OCI-LY7 (cell line): ENCODE measurements at regions not wholly inside any gene's neighbourhood (a gene's known extent, or its start where the extent isn't known, plus 50 kb on each side); places are given as distances from the start of the nearest gene placed in this dataset.
"Not testable (repeated sequence)": the region's sequence is repeated elsewhere in the genome, so short reads cannot be mapped to it uniquely, and the experiment has no call there.

Source experiments
- BruUV-seq: library from RNA; stranded (reverse); fragments of 400-500 nt; replicated peaks from 2 replicates; lab custom pipeline; 2021; lab: Mats Ljungman, UMichigan
- CTCF ChIA-PET: fragments of 300-600 bp; sonication (Branson Sonifier 250); formaldehyde crosslinking; loops from one replicate; lab custom pipeline; 2022; ENCODE audit warnings: antibody characterized with exemption; ENCODE audit not compliant: unreplicated experiment; lab: Charles Lee
- POLR2A ChIA-PET: fragments of 300-600 bp; sonication (Branson Sonifier 250); formaldehyde crosslinking; loops from one replicate; lab custom pipeline; 2022; ENCODE audit warnings: antibody characterized with exemption; lab: Charles Lee
- DNase-seq: peaks from one replicate; pipeline ENCODE4 v3.0.0-alpha.2; 2015; ENCODE audit warnings: low spot score
- H2AFZ ChIP-seq: fragments of 200-600 bp; sonication (generic), shearing (Covaris generic); 2 replicates; pipeline ENCODE4 v1.6.1; 2014; ENCODE audit warnings: mild to moderate bottlenecking, antibody characterized with exemption, low read length, moderate library complexity
- H3K27ac ChIP-seq: fragments of 200-600 bp; sonication (generic); 2 replicates; pipeline ENCODE4 v1.5.1; 2014; ENCODE audit warnings: mixed run types, low read depth, mild to moderate bottlenecking, moderate library complexity, low read length, inconsistent platforms; ENCODE audit not compliant: poor library complexity, severe bottlenecking
- H3K36me3 ChIP-seq: fragments of 200-600 bp; sonication (generic); 2 replicates; pipeline ENCODE4 v1.6.1; 2014; ENCODE audit warnings: mild to moderate bottlenecking, antibody characterized with exemption, low read length, moderate library complexity, mixed read lengths; ENCODE audit not compliant: insufficient read depth
- H3K4me1 ChIP-seq: fragments of 200-600 bp; sonication (generic); 2 replicates; pipeline ENCODE4 v1.5.1; 2014; ENCODE audit warnings: mild to moderate bottlenecking, low read length; ENCODE audit not compliant: insufficient read depth, poor library complexity, severe bottlenecking
- H3K4me2 ChIP-seq: fragments of 200-600 bp; sonication (generic); 2 replicates; pipeline ENCODE4 v1.6.1; 2014; ENCODE audit warnings: mild to moderate bottlenecking, low read length
- H3K4me3 ChIP-seq: fragments of 200-600 bp; sonication (generic); 2 replicates; pipeline ENCODE4 v1.5.1; 2014; ENCODE audit warnings: mild to moderate bottlenecking, low read depth, low read length; ENCODE audit not compliant: poor library complexity, severe bottlenecking
- H3K79me2 ChIP-seq: fragments of 200-600 bp; sonication (generic); 2 replicates; pipeline ENCODE4 v1.6.1; 2016; ENCODE audit warnings: low read depth, mild to moderate bottlenecking, low read length, moderate library complexity, mixed read lengths; ENCODE audit not compliant: insufficient read depth
- H3K9me2 ChIP-seq: fragments of 200-600 bp; sonication (generic); 2 replicates; pipeline ENCODE4 v1.6.1; 2016; ENCODE audit warnings: mild to moderate bottlenecking, low read length, mixed read lengths; ENCODE audit not compliant: insufficient read depth
- H3K9me3 ChIP-seq: fragments of 200-600 bp; sonication (generic); 2 replicates; pipeline ENCODE4 v1.6.1; 2014; ENCODE audit warnings: mild to moderate bottlenecking, mixed run types, low read length, mixed read lengths
- H4K20me1 ChIP-seq: fragments of 200-600 bp; sonication (generic); 2 replicates; pipeline ENCODE4 v1.6.1; 2014; ENCODE audit warnings: mild to moderate bottlenecking, antibody characterized with exemption, low read length, moderate library complexity, mixed read lengths; ENCODE audit not compliant: insufficient read depth
- CTCF ChIP-seq: fragments of 200-600 bp; sonication (generic); conservative IDR thresholded peaks from 2 replicates; pipeline ENCODE4 v1.5.1; 2014; ENCODE audit warnings: mild to moderate bottlenecking, antibody characterized with exemption, low read length, moderate library complexity, mixed read lengths
- EZH2phosphoT487 ChIP-seq: fragments of 200-600 bp; sonication (generic); IDR thresholded peaks from 2 replicates; pipeline ENCODE4 v1.6.1; 2018; ENCODE audit warnings: low read depth, borderline replicate concordance, mild to moderate bottlenecking, mixed run types, antibody characterized with exemption, low read length, moderate library complexity, mixed read lengths
- intact Hi-C: fragments of 100-400 bp; cut with micrococcal nuclease; formaldehyde crosslinking; loops from one replicate; pipeline ENCODE4 v1.10.0; 2022; ENCODE audit not compliant: unreplicated experiment

DNA sequence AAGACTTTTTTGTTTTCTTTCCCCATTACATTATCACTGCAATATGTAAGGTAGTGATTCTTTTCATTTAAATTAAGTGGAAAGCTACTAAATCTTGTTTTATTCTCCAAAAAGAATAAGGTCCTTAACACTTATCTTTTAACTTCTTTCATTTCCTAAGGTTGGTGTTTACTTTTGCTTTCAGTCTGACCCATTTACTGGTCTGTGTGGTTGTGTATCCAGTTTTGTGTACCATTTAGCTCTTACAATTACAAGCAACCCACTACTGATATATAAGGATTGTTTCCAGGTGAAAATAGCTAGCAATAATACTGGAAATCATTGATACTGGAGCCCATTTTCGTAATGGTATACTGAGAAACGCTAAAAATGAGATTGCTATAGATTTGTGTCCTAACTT lies 123.1 kb upstream of the CXorf66 start:
- no peaks in the 10 kb centered on the region for H3K36me3 ChIP-seq
- H3K4me2 ChIP-seq, result no peak overlapping the region
- no peaks in the 10 kb centered on the region for H4K20me1 ChIP-seq
- H3K79me2 ChIP-seq, result no peaks in the 10 kb centered on the region
- no peak overlapping the region for H2AFZ ChIP-seq
- H3K4me1 ChIP-seq, result no peaks in the 10 kb centered on the region
- H3K9me2 ChIP-seq, result no peaks in the 10 kb centered on the region
- intact Hi-C loops, result no loop called here
- H3K4me3 ChIP-seq, result no peak overlapping the region
- ChIA-PET POLR2A (no interaction called here), CTCF (no interaction called here)
- H3K9me3 ChIP-seq, result no peaks in the 10 kb centered on the region
- TF ChIP-seq EZH2phosphoT487 (no peak), CTCF (no peak)
- DNase-seq, result no peak
- no TSS peak for BruUV-seq
- H3K27ac ChIP-seq, result no peak overlapping the region

DNA sequence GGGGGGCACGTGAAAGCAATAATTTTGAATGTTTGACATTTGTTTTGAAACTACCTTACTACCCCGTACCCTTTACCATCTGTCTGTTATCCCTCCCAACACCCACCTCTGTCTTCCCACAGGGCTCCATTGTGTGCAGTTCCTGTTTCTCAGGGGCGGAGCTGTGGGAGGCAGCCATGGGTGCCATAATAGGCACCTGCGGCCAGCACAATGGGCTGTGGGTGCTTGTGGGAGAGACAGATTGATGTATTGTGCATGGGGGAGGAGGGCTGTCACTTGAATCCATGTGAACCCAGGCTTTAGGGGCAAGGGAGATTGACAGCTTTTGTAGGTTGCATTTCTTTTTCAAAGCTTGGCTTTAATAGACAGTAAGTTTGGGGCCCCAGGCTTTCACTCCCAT lies 122.6 kb upstream of the CXorf66 start:
- POLR2A ChIA-PET, result no interaction called here
- TF ChIP-seq EZH2phosphoT487 (no peak), CTCF (no peak)

DNA sequence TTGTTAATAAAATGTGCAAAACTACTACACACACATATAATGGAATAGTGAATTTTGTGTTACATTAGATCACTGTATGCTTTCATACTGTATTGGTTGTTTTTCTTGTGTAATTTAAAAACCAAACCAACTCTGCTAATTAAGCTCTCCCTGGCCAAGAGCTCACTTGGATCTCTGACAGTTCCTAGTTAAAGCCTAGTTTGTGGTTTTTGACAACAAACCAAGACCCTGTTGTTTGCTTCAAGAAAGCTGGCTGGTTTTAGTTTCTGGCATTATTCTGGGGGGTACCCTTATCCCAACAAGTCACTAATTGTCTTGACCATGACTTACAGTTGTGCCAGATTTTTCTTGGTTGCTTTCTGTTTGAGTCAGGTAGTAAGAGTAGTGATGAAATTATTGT lies 121.4 kb upstream of the CXorf66 start:
- intact Hi-C loops, result no loop called here

More for the DNA sequence above, 122.6 kb upstream of the CXorf66 start:
- no peak for DNase-seq
- Histone ChIP-seq H4K20me1 (no peaks in the 10 kb centered on the region), H2AFZ (no peak overlapping the region), H3K4me2 (no peak overlapping the region), H3K27ac (no peak overlapping the region), H3K9me3 (no peaks in the 10 kb centered on the region), H3K36me3 (no peaks in the 10 kb centered on the region), H3K4me1 (no peaks in the 10 kb centered on the region), H3K79me2 (no peaks in the 10 kb centered on the region), H3K4me3 (no peak overlapping the region), H3K9me2 (no peaks in the 10 kb centered on the region)
- CTCF ChIA-PET, result no interaction called here
- intact Hi-C loops, result no loop called here
- no TSS peak for BruUV-seq

GRCh38 chrX:140074851-140075250 lies 109.5 kb upstream of the CXorf66 start:
- POLR2A ChIA-PET, H3K9me3 ChIP-seq, H3K79me2 ChIP-seq, DNase-seq, H3K4me3 ChIP-seq, H4K20me1 ChIP-seq, BruUV-seq, H2AFZ ChIP-seq, CTCF ChIA-PET, H3K4me1 ChIP-seq, H3K27ac ChIP-seq, H3K9me2 ChIP-seq, H3K36me3 ChIP-seq, H3K4me2 ChIP-seq: not testable (repeated sequence)
- intact Hi-C loops, result loop anchor here (5.0 kb wide), 1 partner anchor 62 kb away; no protein-coding TSS in a partner anchor

More for the DNA sequence above, 121.4 kb upstream of the CXorf66 start:
- no peaks in the 10 kb centered on the region for H4K20me1 ChIP-seq
- no TSS peak for BruUV-seq
- no peak for DNase-seq
- H2AFZ ChIP-seq, result no peak overlapping the region
- H3K4me2 ChIP-seq, result no peak overlapping the region
- H3K9me2 ChIP-seq, result no peaks in the 10 kb centered on the region
- TF ChIP-seq CTCF (no peak), EZH2phosphoT487 (no peak)
- CTCF ChIA-PET, result no interaction called here
- no peaks in the 10 kb centered on the region for H3K4me1 ChIP-seq
- no peak overlapping the region for H3K27ac ChIP-seq
- no peaks in the 10 kb centered on the region for H3K79me2 ChIP-seq
- H3K4me3 ChIP-seq, result no peak overlapping the region
- no peaks in the 10 kb centered on the region for H3K36me3 ChIP-seq
- H3K9me3 ChIP-seq, result no peaks in the 10 kb centered on the region
- POLR2A ChIA-PET, result interaction anchor here (0.5 to 1.6 kb wide), 2 partner anchors 23 to 26 kb away, joined by 3 read pairs; no protein-coding TSS in a partner anchor
